GM18951 (cell line): ENCODE measurements at regions not wholly inside any gene's neighbourhood (a gene's known extent, or its start where the extent isn't known, plus 50 kb on each side); places are given as distances from the start of the nearest gene placed in this dataset.

Experiments used
- POLR2A ChIP-seq: IDR thresholded peaks from 4 replicates; pipeline ENCODE4 v1.6.1; 2011; ENCODE audit warnings: mild to moderate bottlenecking; ENCODE audit not compliant: insufficient read length, insufficient read depth; ENCODE audit errors: extremely low read depth
- in situ Hi-C: fragments of 300-500 bp; cut with MboI; formaldehyde crosslinking; loops from one replicate; pipeline ENCODE4 v1.12.0; 2022; ENCODE audit warnings: low sequenced_read_pairs, mixed read lengths, inconsistent platforms; ENCODE audit not compliant: unreplicated experiment

DNA sequence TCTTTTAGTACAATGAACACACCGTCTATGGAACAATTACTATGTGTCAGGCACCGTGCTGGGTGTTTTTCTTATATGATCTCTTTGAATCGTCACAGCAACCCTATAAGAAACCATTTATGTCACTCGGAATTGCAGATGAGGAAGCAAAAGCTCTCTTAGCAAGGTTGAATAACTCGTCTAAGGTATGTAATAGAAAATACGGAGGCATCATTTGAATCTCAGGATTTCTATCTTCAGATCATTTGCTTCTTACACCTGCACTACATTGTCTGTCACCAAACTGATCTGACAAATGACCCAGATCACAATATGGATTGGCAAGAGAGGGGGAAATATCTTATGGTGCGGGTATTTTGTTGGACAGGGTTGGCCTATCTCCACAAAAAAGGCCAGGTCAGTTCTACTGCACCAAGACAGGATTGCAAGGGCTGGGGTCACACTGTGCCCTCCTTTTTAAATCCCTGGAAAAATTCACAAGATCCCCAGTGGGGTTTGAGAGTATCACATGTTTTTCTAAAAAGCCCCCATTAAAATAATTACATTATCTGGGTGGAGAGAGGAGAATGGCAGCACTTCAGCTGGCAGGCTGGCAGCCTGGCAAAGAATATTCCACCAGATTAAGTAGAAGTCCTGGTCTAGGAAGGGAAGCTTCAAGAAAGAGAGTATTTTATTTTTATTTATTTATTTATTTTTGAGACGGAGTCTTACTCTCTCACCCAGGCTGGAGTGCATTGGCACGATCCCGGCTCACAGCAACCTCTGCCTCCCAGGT is 110.7 kb upstream of the CLMP start:
- in situ Hi-C loops, result no loop called here
- TF ChIP-seq POLR2A, result no peak

GRCh38 chr11:123304828-123305466 is 109.9 kb upstream of the CLMP start:
- in situ Hi-C loops, result loop anchor here (5.0 kb wide), 1 partner anchor 172 kb away; no protein-coding TSS in a partner anchor
- no peak for TF ChIP-seq POLR2A

DNA sequence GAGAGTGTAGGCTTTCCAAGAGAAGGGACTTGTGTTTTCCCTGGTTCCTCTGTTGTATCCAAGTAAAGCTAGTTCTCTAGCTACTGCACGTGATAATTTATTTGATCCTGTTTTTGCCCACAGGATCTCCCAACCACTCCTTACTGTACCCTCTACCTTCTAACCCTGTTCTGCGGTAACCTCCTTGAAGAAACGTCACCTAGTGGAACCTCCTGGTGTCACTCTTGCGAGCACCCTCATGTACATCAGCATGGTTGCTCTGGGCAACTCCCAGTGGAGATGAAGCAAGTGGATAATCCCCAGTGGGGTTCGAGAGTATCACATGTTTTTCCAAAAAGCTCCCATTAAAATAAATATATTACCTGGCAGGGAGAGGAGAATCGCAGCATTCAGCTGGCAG is 108.9 kb upstream of the CLMP start:
- no peak for TF ChIP-seq POLR2A
- in situ Hi-C loops, result loop anchor here (5.0 kb wide), 1 partner anchor 173 kb away; no protein-coding TSS in a partner anchor

DNA sequence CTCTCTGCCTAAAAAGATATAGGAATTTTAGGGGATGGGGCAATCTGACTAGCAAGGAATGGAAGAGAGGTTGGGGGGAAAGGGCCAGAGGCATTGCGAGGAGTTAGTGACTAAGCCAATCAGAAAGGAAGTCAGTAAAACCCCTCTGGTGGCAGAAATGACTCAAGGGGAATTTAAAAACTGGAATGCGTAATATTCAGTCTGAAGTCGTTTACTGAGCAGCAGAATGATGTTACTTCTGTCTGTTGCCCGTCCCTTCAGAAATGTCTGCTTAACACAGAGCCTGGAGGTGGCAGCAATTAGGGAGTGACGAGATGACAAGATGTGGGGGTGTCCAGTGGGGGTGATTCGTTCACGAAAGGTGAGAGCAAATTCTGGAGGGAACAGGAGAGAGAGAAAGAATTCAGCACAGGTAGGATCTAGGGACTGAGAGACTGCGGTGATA is 107.7 kb upstream of the CLMP start:
- no peak for TF ChIP-seq POLR2A
- in situ Hi-C loops, result loop anchor here (5.0 kb wide), 1 partner anchor 175 kb away; no protein-coding TSS in a partner anchor

DNA sequence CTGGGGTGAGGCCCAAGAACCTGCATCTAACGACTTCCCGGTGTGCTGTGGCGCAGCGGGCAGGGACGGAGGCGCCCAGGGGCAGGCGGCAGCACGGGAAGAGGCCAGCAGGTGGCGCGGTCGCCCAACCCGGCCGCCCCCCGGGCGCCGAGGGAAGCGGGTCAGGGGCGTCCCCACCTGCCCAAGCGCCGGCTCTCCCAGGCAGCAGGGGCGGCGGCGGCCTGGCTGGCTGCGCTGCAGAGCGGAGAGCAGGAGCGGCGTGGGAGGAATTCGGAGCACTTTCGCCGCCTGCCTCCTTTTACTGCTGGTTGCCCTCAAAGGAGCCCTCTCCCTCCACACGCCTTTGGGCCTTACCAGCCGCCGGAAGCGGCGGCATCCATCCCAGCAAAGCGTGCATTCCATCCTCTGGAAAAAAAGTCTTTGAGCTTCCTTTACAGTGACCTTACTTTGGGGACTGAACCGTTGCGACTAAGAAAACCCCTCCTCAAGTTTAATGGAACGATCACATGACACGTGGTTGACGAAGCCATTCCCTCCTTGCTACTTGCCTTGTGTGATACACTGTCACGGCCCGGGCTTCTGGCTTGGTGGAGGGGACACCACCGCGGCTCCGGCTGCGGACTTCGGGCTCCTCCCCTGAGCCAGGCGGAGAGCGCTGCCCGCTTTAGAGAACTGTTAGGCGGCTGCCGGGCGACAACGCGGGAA is 106.8 kb upstream of the CLMP start:
- TF ChIP-seq POLR2A, result no peak
- in situ Hi-C loops, result loop anchor here (5.0 kb wide), 1 partner anchor 175 kb away; no protein-coding TSS in a partner anchor

GRCh38 chr11:123301013-123301591 is 106.1 kb upstream of the CLMP start:
- in situ Hi-C loops, result loop anchor here (5.0 kb wide), 1 partner anchor 176 kb away; no protein-coding TSS in a partner anchor
- TF ChIP-seq POLR2A, result no peak

DNA sequence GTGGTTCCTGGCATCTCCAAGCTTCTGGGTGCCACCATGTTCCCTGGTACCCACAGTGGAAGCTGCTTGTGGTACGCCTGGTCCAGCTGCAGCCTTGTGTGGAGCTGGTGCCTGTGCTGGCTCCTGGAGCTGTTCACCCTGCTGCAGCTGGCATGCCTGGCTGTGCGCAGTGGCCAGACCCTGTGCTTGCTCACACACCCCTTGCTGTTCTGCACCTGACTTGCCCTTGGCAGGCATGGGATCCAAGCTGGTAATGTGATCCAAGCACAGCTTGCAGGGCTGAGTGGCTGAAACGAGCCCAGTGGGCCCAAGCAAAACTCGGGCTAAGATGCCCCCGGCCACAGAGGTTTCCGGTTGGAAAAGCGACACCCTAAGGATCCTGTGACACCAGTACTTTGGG is 104.7 kb upstream of the CLMP start:
- in situ Hi-C loops, result loop anchor here (5.0 kb wide), 1 partner anchor 178 kb away; no protein-coding TSS in a partner anchor
- no peak for TF ChIP-seq POLR2A

- TF ChIP-seq POLR2A, result no peak
- in situ Hi-C loops, result no loop called here
Observed at GRCh38 chr11:123298488-123299447, 103.7 kb upstream of the CLMP start.

DNA sequence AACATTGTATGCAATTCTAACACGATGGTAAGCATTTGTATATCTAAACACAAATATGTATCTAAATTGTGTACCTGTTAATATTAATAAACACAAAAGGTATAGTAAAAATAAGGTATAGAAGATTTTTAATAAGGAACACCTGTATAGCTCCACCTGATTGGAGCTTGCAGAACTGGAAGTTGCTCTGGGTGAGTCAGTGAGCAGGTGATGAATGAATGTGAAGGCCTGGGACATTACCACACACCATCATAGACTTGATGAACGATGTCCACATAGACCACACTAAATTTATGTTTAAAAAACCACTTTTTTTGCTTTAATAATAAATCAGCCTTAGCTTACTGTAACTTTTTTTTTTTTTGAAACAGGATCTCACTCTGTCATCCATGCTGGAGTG is 97.6 kb upstream of the CLMP start:
- in situ Hi-C loops, result no loop called here
- TF ChIP-seq POLR2A, result no peak

GRCh38 chr11:123291201-123291869 is 96.3 kb upstream of the CLMP start:
- TF ChIP-seq POLR2A, result no peak
- in situ Hi-C loops, result no loop called here

GRCh38 chr11:123286761-123287160 is 91.7 kb upstream of the CLMP start:
- no peak for TF ChIP-seq POLR2A
- in situ Hi-C loops, result no loop called here

DNA sequence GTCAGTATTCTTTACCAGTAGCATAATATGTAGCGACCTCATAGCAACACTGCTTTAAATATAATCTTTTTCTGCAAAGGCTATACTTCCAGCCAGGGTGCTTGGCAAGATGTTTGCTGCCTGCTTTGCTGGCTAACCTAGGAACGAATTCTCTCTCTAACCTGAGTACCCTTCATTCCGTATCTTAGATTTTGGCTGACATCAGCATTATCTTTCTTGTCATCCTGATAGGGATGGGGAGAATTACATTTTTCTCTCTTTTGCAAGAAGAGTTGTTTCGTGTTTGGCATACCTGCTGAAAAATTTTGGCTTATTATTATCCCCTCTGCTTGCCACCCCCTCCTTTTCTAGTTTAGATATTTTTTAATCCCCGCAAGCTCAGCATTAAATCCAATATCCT is 91.2 kb upstream of the CLMP start:
- in situ Hi-C loops, result no loop called here

DNA sequence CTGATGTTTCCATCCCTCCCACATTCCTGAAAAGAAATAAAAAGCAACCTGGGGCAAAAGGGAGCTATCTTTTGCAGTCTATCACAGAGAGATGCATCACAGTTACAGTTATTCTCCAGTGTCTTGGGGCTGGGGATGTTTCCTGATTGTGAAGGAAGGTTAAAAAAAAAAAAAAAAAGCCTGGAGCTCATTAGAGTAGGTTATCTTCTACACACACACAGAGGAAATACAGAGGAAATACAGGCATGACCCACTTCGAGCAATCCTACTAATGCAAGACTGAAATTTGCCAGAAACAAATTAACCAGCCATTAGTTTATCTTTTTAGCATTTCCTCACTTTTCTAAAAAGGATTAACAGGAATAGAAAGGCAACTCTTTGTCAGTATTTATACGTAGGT is 89.4 kb upstream of the CLMP start:
- TF ChIP-seq POLR2A, result no peak
- in situ Hi-C loops, result no loop called here

More for the DNA sequence above, 91.2 kb upstream of the CLMP start:
- no peak for TF ChIP-seq POLR2A
